Astrocyte (in vitro differentiated cells and primary cell): ENCODE measurements at regions not wholly inside any gene's neighbourhood (a gene's known extent, or its start where the extent isn't known, plus 50 kb on each side); places are given as distances from the start of the nearest gene placed in this dataset.

ENCODE experiments used
- DNase-seq: peaks from one replicate; pipeline ENCODE4 v3.0.0-alpha.2; 2010; ENCODE audit warnings: low read depth
- FAIRE-seq: peaks from 2 replicates; lab custom pipeline; 2011; peaks lifted over from hg19 to GRCh38; lab: Jason Lieb, UNC
- H2AFZ ChIP-seq: 2 replicates; pipeline ENCODE4 v1.6.0; 2012; ENCODE audit warnings: low read depth, low read length, inconsistent platforms
- H3K27ac ChIP-seq: 2 replicates; pipeline ENCODE4 v1.5.1; 2011; ENCODE audit warnings: low read depth, low read length, inconsistent platforms
- H3K27me3 ChIP-seq: 2 replicates; pipeline ENCODE4 v1.6.0; 2011; ENCODE audit warnings: low read length, inconsistent platforms; ENCODE audit not compliant: insufficient read depth
- H3K36me3 ChIP-seq: 2 replicates; pipeline ENCODE4 v1.5.1; 2011; ENCODE audit warnings: low read length, inconsistent platforms; ENCODE audit not compliant: insufficient read depth
- H3K4me1 ChIP-seq: 2 replicates; pipeline ENCODE4 v1.5.1; 2011; ENCODE audit warnings: low read length, inconsistent platforms; ENCODE audit not compliant: insufficient read depth
- H3K4me2 ChIP-seq: 2 replicates; pipeline ENCODE4 v1.6.0; 2012; ENCODE audit warnings: low read length, inconsistent platforms
- H3K4me3 ChIP-seq: 2 replicates; pipeline ENCODE4 v1.5.1; 2011; ENCODE audit warnings: low read depth, mild to moderate bottlenecking, low read length, inconsistent platforms; ENCODE audit not compliant: insufficient read depth
- H3K79me2 ChIP-seq: 2 replicates; pipeline ENCODE4 v1.6.0; 2012; ENCODE audit warnings: mild to moderate bottlenecking, low read length, inconsistent platforms; ENCODE audit not compliant: insufficient read depth
- H3K9ac ChIP-seq: 2 replicates; pipeline ENCODE4 v1.6.0; 2012; ENCODE audit warnings: mild to moderate bottlenecking, low read length, inconsistent platforms
- H3K9me3 ChIP-seq: 2 replicates; pipeline ENCODE4 v1.5.1; 2012; ENCODE audit warnings: low read depth, mild to moderate bottlenecking, low read length, inconsistent platforms; ENCODE audit not compliant: insufficient read depth
- H4K20me1 ChIP-seq: 2 replicates; pipeline ENCODE4 v1.6.0; 2012; ENCODE audit warnings: low read length, inconsistent platforms; ENCODE audit not compliant: insufficient read depth
- H3K27ac Mint-ChIP-seq: one replicate; pipeline ENCODE4 v1.8.0; 2021; ENCODE audit warnings: mild to moderate bottlenecking, mixed read lengths; ENCODE audit not compliant: unreplicated experiment
- H3K27me3 Mint-ChIP-seq: one replicate; pipeline ENCODE4 v1.8.0; 2021; ENCODE audit warnings: low read depth, mixed read lengths; ENCODE audit not compliant: unreplicated experiment
- H3K36me3 Mint-ChIP-seq: one replicate; pipeline ENCODE4 v1.8.0; 2021; ENCODE audit warnings: low read depth, mixed read lengths; ENCODE audit not compliant: unreplicated experiment
- H3K4me1 Mint-ChIP-seq: one replicate; pipeline ENCODE4 v1.8.0; 2021; ENCODE audit warnings: low read depth, mixed read lengths; ENCODE audit not compliant: unreplicated experiment
- H3K4me3 Mint-ChIP-seq: one replicate; pipeline ENCODE4 v1.8.0; 2021; ENCODE audit warnings: mild to moderate bottlenecking, moderate library complexity, mixed read lengths; ENCODE audit not compliant: unreplicated experiment
- H3K9me3 Mint-ChIP-seq: one replicate; pipeline ENCODE4 v1.8.0; 2021; ENCODE audit warnings: mild to moderate bottlenecking, mixed read lengths; ENCODE audit not compliant: unreplicated experiment
- EZH2 ChIP-seq: IDR thresholded peaks from 2 replicates; pipeline ENCODE4 v1.6.1; 2012; ENCODE audit warnings: mild to moderate bottlenecking, low read length, inconsistent platforms; ENCODE audit not compliant: insufficient read depth
- TF ChIP-seq, protein P1 (sequence below): IDR thresholded peaks from 2 replicates; pipeline ENCODE4 v1.5.1; 2011; ENCODE audit warnings: low read depth, mild to moderate bottlenecking, inconsistent platforms, low read length, moderate library complexity; ENCODE audit not compliant: insufficient read depth

DNA sequence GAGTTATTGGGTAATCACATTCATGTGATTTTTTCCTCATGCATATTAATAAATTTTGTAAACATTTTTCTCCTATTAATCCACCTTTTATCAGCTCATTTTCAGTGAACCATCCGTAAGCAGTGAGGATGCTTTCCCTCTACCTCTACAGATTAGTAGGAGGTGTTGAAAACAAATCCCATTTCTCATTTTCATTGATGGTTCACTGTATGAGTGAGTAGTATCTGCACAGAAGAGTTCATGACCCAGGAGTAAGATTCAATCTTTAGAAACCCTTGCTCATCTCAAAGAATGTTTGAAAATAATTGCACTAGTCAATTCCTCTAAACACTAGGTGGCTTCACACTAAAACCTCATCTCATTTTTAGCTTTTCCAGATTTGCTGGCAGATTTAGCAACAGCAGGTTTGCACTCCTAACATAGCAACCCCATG is 440.0 kb downstream of the HAO1 start:
- Histone ChIP-seq H3K27ac (no peak overlapping the region), H4K20me1 (no peaks in the 10 kb centered on the region), H3K4me3 (no peak overlapping the region), H2AFZ (no peak overlapping the region), H3K4me1 (peaks cover 18% of the 10 kb centered on the region), H3K9ac (no peak overlapping the region), H3K9me3 (no peaks in the 10 kb centered on the region), H3K27me3 (no peaks in the 10 kb centered on the region), H3K79me2 (no peaks in the 10 kb centered on the region), H3K4me2 (no peak overlapping the region), H3K36me3 (no peaks in the 10 kb centered on the region)
- DNase-seq (no peak), FAIRE-seq (no peak)
- Mint-ChIP-seq H3K36me3 (no peaks in the 10 kb centered on the region), H3K4me3 (no peak overlapping the region), H3K4me1 (peaks cover 36% of the 10 kb centered on the region), H3K27ac (no peak overlapping the region), H3K27me3 (no peaks in the 10 kb centered on the region), H3K9me3 (no peaks in the 10 kb centered on the region)
- TF ChIP-seq, protein P1, sequence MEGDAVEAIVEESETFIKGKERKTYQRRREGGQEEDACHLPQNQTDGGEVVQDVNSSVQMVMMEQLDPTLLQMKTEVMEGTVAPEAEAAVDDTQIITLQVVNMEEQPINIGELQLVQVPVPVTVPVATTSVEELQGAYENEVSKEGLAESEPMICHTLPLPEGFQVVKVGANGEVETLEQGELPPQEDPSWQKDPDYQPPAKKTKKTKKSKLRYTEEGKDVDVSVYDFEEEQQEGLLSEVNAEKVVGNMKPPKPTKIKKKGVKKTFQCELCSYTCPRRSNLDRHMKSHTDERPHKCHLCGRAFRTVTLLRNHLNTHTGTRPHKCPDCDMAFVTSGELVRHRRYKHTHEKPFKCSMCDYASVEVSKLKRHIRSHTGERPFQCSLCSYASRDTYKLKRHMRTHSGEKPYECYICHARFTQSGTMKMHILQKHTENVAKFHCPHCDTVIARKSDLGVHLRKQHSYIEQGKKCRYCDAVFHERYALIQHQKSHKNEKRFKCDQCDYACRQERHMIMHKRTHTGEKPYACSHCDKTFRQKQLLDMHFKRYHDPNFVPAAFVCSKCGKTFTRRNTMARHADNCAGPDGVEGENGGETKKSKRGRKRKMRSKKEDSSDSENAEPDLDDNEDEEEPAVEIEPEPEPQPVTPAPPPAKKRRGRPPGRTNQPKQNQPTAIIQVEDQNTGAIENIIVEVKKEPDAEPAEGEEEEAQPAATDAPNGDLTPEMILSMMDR = no peak
- no peak for TF ChIP-seq EZH2

DNA sequence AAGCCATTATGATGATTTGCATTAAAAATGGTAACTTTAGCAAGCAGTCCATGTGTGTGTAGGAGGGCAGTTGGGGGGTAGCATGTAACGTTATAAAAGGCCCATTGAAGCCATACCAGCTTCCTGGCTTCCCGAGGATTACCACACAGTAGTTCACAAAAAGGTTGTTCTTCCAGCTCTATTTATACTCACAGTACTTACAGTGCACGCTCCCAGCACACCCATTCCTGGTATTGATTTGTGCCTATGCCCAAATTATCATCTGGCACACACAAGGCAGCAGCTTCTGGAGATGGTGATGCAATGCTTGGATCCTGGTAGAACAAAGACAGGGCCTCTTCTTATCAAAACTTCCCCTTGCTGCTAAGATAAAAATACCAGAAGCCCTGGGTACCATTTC is 436.8 kb downstream of the HAO1 start:
- Histone ChIP-seq H4K20me1 (no peaks in the 10 kb centered on the region), H3K4me2 (no peak overlapping the region), H3K27ac (no peak overlapping the region), H3K4me1 (no peaks in the 10 kb centered on the region), H3K4me3 (no peak overlapping the region), H3K9me3 (no peaks in the 10 kb centered on the region), H3K36me3 (no peaks in the 10 kb centered on the region), H3K9ac (no peak overlapping the region), H3K79me2 (no peaks in the 10 kb centered on the region), H3K27me3 (no peaks in the 10 kb centered on the region), H2AFZ (no peak overlapping the region)
- Mint-ChIP-seq H3K4me1 (peaks cover 9% of the 10 kb centered on the region), H3K36me3 (no peaks in the 10 kb centered on the region), H3K27me3 (no peaks in the 10 kb centered on the region), H3K4me3 (no peak overlapping the region), H3K27ac (no peak overlapping the region), H3K9me3 (no peaks in the 10 kb centered on the region)
- DNase-seq = no peak
- FAIRE-seq = no peak
- no peak for TF ChIP-seq EZH2
- TF ChIP-seq, protein P1 = no peak

DNA sequence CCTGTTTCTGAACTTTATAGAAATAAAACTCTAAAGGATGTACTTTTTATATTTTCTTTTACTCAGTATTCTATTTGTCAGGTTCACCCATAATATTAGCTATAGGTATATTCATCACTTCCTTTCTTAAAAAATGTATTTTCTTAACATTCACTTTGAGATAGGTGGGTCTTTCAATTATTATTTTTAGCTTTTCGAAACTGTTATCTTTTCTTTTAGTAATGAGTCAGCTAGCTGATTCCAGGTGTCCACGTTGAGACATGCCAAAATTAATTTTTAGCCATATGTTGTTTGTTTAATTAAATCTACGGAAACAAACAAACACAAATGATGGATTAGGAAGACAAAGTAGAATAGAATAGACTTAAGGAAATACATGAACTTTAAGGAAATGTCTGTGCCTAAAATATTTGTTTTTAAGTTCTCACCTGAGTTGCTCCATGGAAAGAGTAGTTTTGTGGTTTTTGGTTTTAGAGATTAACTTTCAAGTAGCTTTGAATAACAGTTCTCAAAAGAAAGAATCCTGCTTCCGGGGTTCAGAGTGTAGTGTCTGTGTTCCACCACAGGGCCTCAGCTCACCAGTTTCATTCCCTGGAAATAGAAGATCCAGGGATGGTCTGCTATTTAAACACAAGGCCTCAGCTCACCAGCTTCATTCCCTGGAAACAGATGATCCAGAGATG is 435.0 kb downstream of the HAO1 start:
- no peak overlapping the region for H3K4me2 ChIP-seq
- TF ChIP-seq EZH2 = no peak
- TF ChIP-seq, protein P1 = no peak
- H3K79me2 ChIP-seq = no peaks in the 10 kb centered on the region
- H4K20me1 ChIP-seq = no peaks in the 10 kb centered on the region
- Mint-ChIP-seq H3K27me3 (no peaks in the 10 kb centered on the region), H3K9me3 (no peaks in the 10 kb centered on the region), H3K27ac (no peak overlapping the region), H3K4me1 (no peaks in the 10 kb centered on the region), H3K4me3 (no peak overlapping the region), H3K36me3 (no peaks in the 10 kb centered on the region)
- FAIRE-seq (no peak), DNase-seq (no peak)
- H3K9me3 ChIP-seq = no peaks in the 10 kb centered on the region
- H2AFZ ChIP-seq = no peak overlapping the region
- H3K4me3 ChIP-seq = no peak overlapping the region
- H3K4me1 ChIP-seq = no peaks in the 10 kb centered on the region
- no peaks in the 10 kb centered on the region for H3K36me3 ChIP-seq
- H3K27ac ChIP-seq = no peak overlapping the region
- H3K27me3 ChIP-seq = no peaks in the 10 kb centered on the region
- no peak overlapping the region for H3K9ac ChIP-seq
